ENCODE measurements at regions not wholly inside any gene's neighbourhood (a gene's known extent, or its start where the extent isn't known, plus 50 kb on each side); places are given as distances from the start of the nearest gene placed in this dataset.

- Histone ChIP-seq H3K36me3 (ENCODE audit: control insufficient read depth, insufficient read depth, low read length) (no peaks in the 10 kb centered on the region), H3K27ac (ENCODE audit: low read length) (no peak overlapping the region), H3K27me3 (ENCODE audit: control insufficient read depth, insufficient read depth, low read length) (peaks cover 2% of the 10 kb centered on the region), H3K4me1 (ENCODE audit: control insufficient read depth, insufficient read depth, low read length) (no peaks in the 10 kb centered on the region), H3K9me3 (replicated peaks; ENCODE audit: control insufficient read depth, low read depth, low read length) (no peaks in the 10 kb centered on the region), H3K4me3 (ENCODE audit: low read length) (no peak overlapping the region)
- WGBS (ENCODE audit: insufficient coverage): 50% methylated on average over 1 of the region's 3 CpGs
- no peak for DNase-seq
Observed at GRCh38 chr1:101290922-101291561, 54.2 kb downstream of the S1PR1 start.

GRCh38 chr1:101291562-101292380 lies 55.0 kb downstream of the S1PR1 start:
- Histone ChIP-seq H3K36me3 (ENCODE audit: control insufficient read depth, insufficient read depth, low read length) (no peaks in the 10 kb centered on the region), H3K27ac (ENCODE audit: low read length) (no peak overlapping the region), H3K9me3 (replicated peaks; ENCODE audit: control insufficient read depth, low read depth, low read length) (no peaks in the 10 kb centered on the region), H3K27me3 (ENCODE audit: control insufficient read depth, insufficient read depth, low read length) (peaks cover 2% of the 10 kb centered on the region), H3K4me3 (ENCODE audit: low read length) (no peak overlapping the region), H3K4me1 (ENCODE audit: control insufficient read depth, insufficient read depth, low read length) (no peaks in the 10 kb centered on the region)
- WGBS (ENCODE audit: insufficient coverage): 27% methylated on average over 2 of the region's 4 CpGs
- DNase-seq: peak; percentile 66

GRCh38 chr1:101293461-101294051 lies 56.7 kb downstream of the S1PR1 start:
- no peak overlapping the region for H3K27ac ChIP-seq (ENCODE audit: low read length)
- H3K4me1 ChIP-seq (ENCODE audit: control insufficient read depth, insufficient read depth, low read length): no peaks in the 10 kb centered on the region
- peaks cover 2% of the 10 kb centered on the region for H3K27me3 ChIP-seq (ENCODE audit: control insufficient read depth, insufficient read depth, low read length)
- H3K9me3 ChIP-seq (replicated peaks; ENCODE audit: control insufficient read depth, low read depth, low read length): no peaks in the 10 kb centered on the region
- no peaks in the 10 kb centered on the region for H3K36me3 ChIP-seq (ENCODE audit: control insufficient read depth, insufficient read depth, low read length)
- DNase-seq: no peak
- no peak overlapping the region for H3K4me3 ChIP-seq (ENCODE audit: low read length)
- 79% methylated on average over 4 of the region's 4 CpGs for WGBS (ENCODE audit: insufficient coverage)

- no peaks in the 10 kb centered on the region for H3K9me3 ChIP-seq (replicated peaks; ENCODE audit: control insufficient read depth, low read depth, low read length)
- peaks cover 2% of the 10 kb centered on the region for H3K27me3 ChIP-seq (ENCODE audit: control insufficient read depth, insufficient read depth, low read length)
- no peaks in the 10 kb centered on the region for H3K36me3 ChIP-seq (ENCODE audit: control insufficient read depth, insufficient read depth, low read length)
- no peak overlapping the region for H3K27ac ChIP-seq (ENCODE audit: low read length)
- no peaks in the 10 kb centered on the region for H3K4me1 ChIP-seq (ENCODE audit: control insufficient read depth, insufficient read depth, low read length)
- no peak overlapping the region for H3K4me3 ChIP-seq (ENCODE audit: low read length)
- DNase-seq: no peak
- WGBS (ENCODE audit: insufficient coverage): 50% methylated on average over 2 of the region's 4 CpGs
Observed at GRCh38 chr1:101295209-101295608, 58.4 kb downstream of the S1PR1 start.

GRCh38 chr1:101298663-101299062 lies 61.8 kb downstream of the S1PR1 start:
- Histone ChIP-seq H3K4me1 (ENCODE audit: control insufficient read depth, insufficient read depth, low read length) (no peaks in the 10 kb centered on the region), H3K9me3 (replicated peaks; ENCODE audit: control insufficient read depth, low read depth, low read length) (no peaks in the 10 kb centered on the region), H3K27me3 (ENCODE audit: control insufficient read depth, insufficient read depth, low read length) (no peaks in the 10 kb centered on the region), H3K27ac (ENCODE audit: low read length) (no peak overlapping the region), H3K4me3 (ENCODE audit: low read length) (no peak overlapping the region), H3K36me3 (ENCODE audit: control insufficient read depth, insufficient read depth, low read length) (no peaks in the 10 kb centered on the region)
- WGBS (ENCODE audit: insufficient coverage): 100% methylated on average over 2 of the region's 3 CpGs
- DNase-seq: no peak

- H3K27ac ChIP-seq (ENCODE audit: low read length): no peak overlapping the region
- no peak for DNase-seq
Observed at GRCh38 chr1:101299141-101299540, 62.3 kb downstream of the S1PR1 start.

GRCh38 chr1:101299710-101300109 lies 62.9 kb downstream of the S1PR1 start:
- H3K4me1 ChIP-seq (ENCODE audit: control insufficient read depth, insufficient read depth, low read length): no peaks in the 10 kb centered on the region
- DNase-seq: no peak
- H3K4me3 ChIP-seq (ENCODE audit: low read length): no peak overlapping the region
- no peaks in the 10 kb centered on the region for H3K27me3 ChIP-seq (ENCODE audit: control insufficient read depth, insufficient read depth, low read length)
- no peaks in the 10 kb centered on the region for H3K9me3 ChIP-seq (replicated peaks; ENCODE audit: control insufficient read depth, low read depth, low read length)
- H3K36me3 ChIP-seq (ENCODE audit: control insufficient read depth, insufficient read depth, low read length): no peaks in the 10 kb centered on the region
- H3K27ac ChIP-seq (ENCODE audit: low read length): no peak overlapping the region
- no CpG with 5 or more reads among the region's 3 CpGs for WGBS (ENCODE audit: insufficient coverage)

More at GRCh38 chr1:101299141-101299540, 62.3 kb downstream of the S1PR1 start:
- no peaks in the 10 kb centered on the region for H3K4me1 ChIP-seq (ENCODE audit: control insufficient read depth, insufficient read depth, low read length)
- no CpG with 5 or more reads among the region's 4 CpGs for WGBS (ENCODE audit: insufficient coverage)
- no peaks in the 10 kb centered on the region for H3K9me3 ChIP-seq (replicated peaks; ENCODE audit: control insufficient read depth, low read depth, low read length)
- no peaks in the 10 kb centered on the region for H3K36me3 ChIP-seq (ENCODE audit: control insufficient read depth, insufficient read depth, low read length)
- H3K27me3 ChIP-seq (ENCODE audit: control insufficient read depth, insufficient read depth, low read length): no peaks in the 10 kb centered on the region
- H3K4me3 ChIP-seq (ENCODE audit: low read length): no peak overlapping the region

- no peak for DNase-seq
- 68% methylated on average over 6 of the region's 7 CpGs for WGBS (ENCODE audit: insufficient coverage)
Observed at GRCh38 chr1:101300916-101301315, 64.1 kb downstream of the S1PR1 start.

GRCh38 chr1:101301446-101302057 lies 64.7 kb downstream of the S1PR1 start:
- Histone ChIP-seq H3K36me3 (ENCODE audit: control insufficient read depth, insufficient read depth, low read length) (no peaks in the 10 kb centered on the region), H3K4me3 (ENCODE audit: low read length) (no peak overlapping the region), H3K9me3 (replicated peaks; ENCODE audit: control insufficient read depth, low read depth, low read length) (no peaks in the 10 kb centered on the region), H3K4me1 (ENCODE audit: control insufficient read depth, insufficient read depth, low read length) (no peaks in the 10 kb centered on the region), H3K27ac (ENCODE audit: low read length) (no peak overlapping the region), H3K27me3 (ENCODE audit: control insufficient read depth, insufficient read depth, low read length) (no peaks in the 10 kb centered on the region)
- DNase-seq: no peak
- WGBS (ENCODE audit: insufficient coverage): 0% methylated on average over 1 of the region's 6 CpGs

More at GRCh38 chr1:101300916-101301315, 64.1 kb downstream of the S1PR1 start:
- no peaks in the 10 kb centered on the region for H3K36me3 ChIP-seq (ENCODE audit: control insufficient read depth, insufficient read depth, low read length)
- no peaks in the 10 kb centered on the region for H3K9me3 ChIP-seq (replicated peaks; ENCODE audit: control insufficient read depth, low read depth, low read length)
- no peaks in the 10 kb centered on the region for H3K27me3 ChIP-seq (ENCODE audit: control insufficient read depth, insufficient read depth, low read length)
- H3K27ac ChIP-seq (ENCODE audit: low read length): no peak overlapping the region
- H3K4me3 ChIP-seq (ENCODE audit: low read length): no peak overlapping the region
- no peaks in the 10 kb centered on the region for H3K4me1 ChIP-seq (ENCODE audit: control insufficient read depth, insufficient read depth, low read length)
